DND-41 (cell line): ENCODE measurements at regions not wholly inside any gene's neighbourhood (a gene's known extent, or its start where the extent isn't known, plus 50 kb on each side); places are given as distances from the start of the nearest gene placed in this dataset.

ENCODE experiments used
- CTCF ChIP-seq: IDR thresholded peaks from 2 replicates; pipeline ENCODE4 v1.5.1; 2012; ENCODE audit warnings: borderline replicate concordance, low read length, moderate library complexity, mild to moderate bottlenecking; ENCODE audit not compliant: poor library complexity, severe bottlenecking; ENCODE audit errors: extremely low read depth
- EZH2 ChIP-seq: IDR thresholded peaks from 3 replicates; pipeline ENCODE4 v1.6.1; 2012; ENCODE audit warnings: borderline replicate concordance, low read depth, mild to moderate bottlenecking, moderate library complexity, low read length, inconsistent platforms; ENCODE audit not compliant: severe bottlenecking

GRCh38 chr1:171403393-171403792 lies 81.9 kb upstream of the PRRC2C start:
- no peak for TF ChIP-seq CTCF
- no peak for TF ChIP-seq EZH2
